Keratinocyte (primary cell): ENCODE measurements at regions not wholly inside any gene's neighbourhood (a gene's known extent, or its start where the extent isn't known, plus 50 kb on each side); places are given as distances from the start of the nearest gene placed in this dataset.

Source experiments
- CTCF ChIP-seq, 3 experiments: IDR thresholded peaks in 1 of 3; conservative IDR thresholded peaks in 1 of 3; optimal IDR thresholded peaks in 1 of 3; 2 replicates in 2 of 3; 3 replicates in 1 of 3; pipeline versions ENCODE3 to v1.5.1; 2011; ENCODE audit warnings: low read length in 3 of 3, mild to moderate bottlenecking in 3 of 3, moderate library complexity in 2 of 3, control low read depth in 1 of 3, inconsistent platforms in 1 of 3; ENCODE audit not compliant: insufficient read depth in 2 of 3; ENCODE audit errors: extremely low read depth in 1 of 3
- EZH2 ChIP-seq: IDR thresholded peaks from one replicate; pipeline ENCODE4 v1.6.1; 2012; ENCODE audit warnings: inconsistent platforms, mild to moderate bottlenecking, low read length, moderate library complexity

- TF ChIP-seq CTCF (optimal IDR thresholded peaks at IDR 0.05 in 1 of 3, IDR thresholded peaks at IDR 0.05 in 1 of 3, conservative IDR thresholded peaks at IDR 0.05 in 1 of 3; ENCODE audit: extremely low read depth in 1 of 3, insufficient read depth in 2 of 3, low read length in 3 of 3), result no peak
- no peak for TF ChIP-seq EZH2
Measured at GRCh38 chr2:123262856-123263255, 762.2 kb upstream of the CNTNAP5 start.
